GM06990 (cell line): ENCODE measurements at regions not wholly inside any gene's neighbourhood (a gene's known extent, or its start where the extent isn't known, plus 50 kb on each side); places are given as distances from the start of the nearest gene placed in this dataset.

Experiments used
- DNase-seq: peaks from one replicate; pipeline ENCODE4 v3.0.0-alpha.2; 2011; ENCODE audit not compliant: insufficient read length; ENCODE audit errors: extremely low read depth
- H3K27me3 ChIP-seq: replicated peaks from 2 replicates; pipeline ENCODE4 v1.6.0; 2011; ENCODE audit warnings: low read length; ENCODE audit not compliant: control insufficient read depth, insufficient read depth
- H3K36me3 ChIP-seq: 2 replicates; pipeline ENCODE4 v1.5.1; 2011; ENCODE audit warnings: low read length; ENCODE audit not compliant: control insufficient read depth, insufficient read depth
- H3K4me3 ChIP-seq: replicated peaks from 2 replicates; pipeline ENCODE4 v1.5.1; 2011; ENCODE audit warnings: low read depth, mild to moderate bottlenecking, control low read depth, low read length
- TF ChIP-seq, protein P1 (sequence below): IDR thresholded peaks from 2 replicates; pipeline ENCODE4 v1.5.1; 2011; ENCODE audit warnings: low read length, control low read depth, mild to moderate bottlenecking, inconsistent platforms; ENCODE audit not compliant: insufficient read depth, poor library complexity, severe bottlenecking

DNA sequence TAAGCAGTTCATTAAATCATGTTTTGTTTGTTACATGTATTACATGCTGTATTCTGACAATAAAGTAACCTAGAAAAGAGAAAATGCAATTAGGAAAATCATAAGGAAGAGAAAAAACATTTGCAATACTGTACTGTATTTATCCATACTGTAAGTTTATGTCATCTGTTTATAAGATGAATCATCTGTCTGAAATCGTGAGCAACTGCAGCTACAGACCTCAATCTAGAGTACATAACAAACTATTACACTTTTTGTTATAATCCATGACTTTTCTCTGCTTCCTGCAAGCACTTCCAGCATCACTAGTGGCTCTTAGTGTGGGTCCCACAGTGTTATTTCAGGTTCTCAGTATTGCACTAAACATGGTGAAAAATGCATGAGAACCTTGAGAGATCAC lies 144.4 kb upstream of the NR4A3 start:
- TF ChIP-seq, protein P1, sequence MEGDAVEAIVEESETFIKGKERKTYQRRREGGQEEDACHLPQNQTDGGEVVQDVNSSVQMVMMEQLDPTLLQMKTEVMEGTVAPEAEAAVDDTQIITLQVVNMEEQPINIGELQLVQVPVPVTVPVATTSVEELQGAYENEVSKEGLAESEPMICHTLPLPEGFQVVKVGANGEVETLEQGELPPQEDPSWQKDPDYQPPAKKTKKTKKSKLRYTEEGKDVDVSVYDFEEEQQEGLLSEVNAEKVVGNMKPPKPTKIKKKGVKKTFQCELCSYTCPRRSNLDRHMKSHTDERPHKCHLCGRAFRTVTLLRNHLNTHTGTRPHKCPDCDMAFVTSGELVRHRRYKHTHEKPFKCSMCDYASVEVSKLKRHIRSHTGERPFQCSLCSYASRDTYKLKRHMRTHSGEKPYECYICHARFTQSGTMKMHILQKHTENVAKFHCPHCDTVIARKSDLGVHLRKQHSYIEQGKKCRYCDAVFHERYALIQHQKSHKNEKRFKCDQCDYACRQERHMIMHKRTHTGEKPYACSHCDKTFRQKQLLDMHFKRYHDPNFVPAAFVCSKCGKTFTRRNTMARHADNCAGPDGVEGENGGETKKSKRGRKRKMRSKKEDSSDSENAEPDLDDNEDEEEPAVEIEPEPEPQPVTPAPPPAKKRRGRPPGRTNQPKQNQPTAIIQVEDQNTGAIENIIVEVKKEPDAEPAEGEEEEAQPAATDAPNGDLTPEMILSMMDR, result no peak
- H3K4me3 ChIP-seq, result no peak overlapping the region
- no peak for DNase-seq
- H3K27me3 ChIP-seq, result no peaks in the 10 kb centered on the region
- H3K36me3 ChIP-seq, result no peaks in the 10 kb centered on the region

DNA sequence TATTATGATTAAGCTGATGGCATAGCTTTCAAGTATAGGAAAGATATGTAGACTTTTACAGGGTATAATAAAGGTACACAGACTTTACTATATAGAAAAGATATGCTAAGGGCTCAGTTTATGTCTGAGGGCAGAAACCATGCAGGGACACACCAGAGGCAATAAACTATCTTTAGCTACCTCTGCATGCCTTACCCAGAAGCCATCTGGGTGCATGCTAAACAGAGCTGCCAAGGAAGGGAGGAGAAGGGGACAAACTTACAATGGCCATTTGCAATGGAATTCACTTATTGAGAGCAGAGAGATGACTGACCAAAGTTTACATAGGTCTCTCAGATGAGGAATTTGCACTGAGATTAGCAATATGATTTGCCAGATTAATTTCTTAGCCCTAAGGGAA lies 143.1 kb upstream of the NR4A3 start:
- Histone ChIP-seq H3K36me3 (no peaks in the 10 kb centered on the region), H3K27me3 (no peaks in the 10 kb centered on the region), H3K4me3 (no peak overlapping the region)
- no peak for DNase-seq
- TF ChIP-seq, protein P1, result no peak

DNA sequence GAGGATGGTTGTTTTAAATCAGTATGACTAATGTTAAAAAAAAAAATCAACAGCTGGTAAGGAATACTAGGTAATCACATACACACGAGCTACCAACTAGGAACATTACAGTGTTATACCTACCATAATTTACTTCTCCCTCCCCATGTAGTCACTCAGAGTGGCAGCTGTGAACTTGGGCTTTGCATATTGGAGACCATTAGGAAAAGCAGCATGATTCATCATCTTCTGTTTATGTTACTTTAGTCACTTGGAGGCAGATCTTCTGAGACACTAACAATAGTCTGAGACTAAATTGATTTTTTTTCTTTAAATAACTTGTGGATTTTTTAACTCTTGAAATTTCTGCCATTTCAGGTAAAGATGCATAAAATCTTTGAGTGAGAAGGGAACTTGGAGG lies 141.5 kb upstream of the NR4A3 start:
- no peak overlapping the region for H3K4me3 ChIP-seq
- no peak for DNase-seq
- TF ChIP-seq, protein P1, result no peak
- no peaks in the 10 kb centered on the region for H3K27me3 ChIP-seq
- H3K36me3 ChIP-seq, result no peaks in the 10 kb centered on the region

DNA sequence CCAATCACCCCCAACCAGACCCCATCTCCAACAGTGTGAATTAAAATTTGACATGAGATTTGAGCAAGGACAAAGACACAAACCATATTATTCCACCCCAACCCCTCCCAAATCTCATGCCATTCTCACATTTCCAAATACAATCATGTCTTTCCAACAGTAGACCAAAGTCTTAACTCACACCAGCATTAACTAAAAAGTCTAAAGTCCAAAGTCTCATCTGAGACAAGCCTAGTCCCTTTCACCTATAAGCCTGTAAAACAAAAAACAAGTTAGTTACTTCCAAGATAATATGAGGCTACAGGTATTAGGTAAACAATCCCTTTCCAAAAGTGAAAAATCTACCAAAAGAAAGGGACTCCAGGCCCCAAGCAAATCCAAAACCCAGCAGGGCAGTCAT lies 140.6 kb upstream of the NR4A3 start:
- TF ChIP-seq, protein P1, result no peak
- no peak overlapping the region for H3K4me3 ChIP-seq
- DNase-seq, result no peak
- no peaks in the 10 kb centered on the region for H3K27me3 ChIP-seq
- H3K36me3 ChIP-seq, result no peaks in the 10 kb centered on the region

DNA sequence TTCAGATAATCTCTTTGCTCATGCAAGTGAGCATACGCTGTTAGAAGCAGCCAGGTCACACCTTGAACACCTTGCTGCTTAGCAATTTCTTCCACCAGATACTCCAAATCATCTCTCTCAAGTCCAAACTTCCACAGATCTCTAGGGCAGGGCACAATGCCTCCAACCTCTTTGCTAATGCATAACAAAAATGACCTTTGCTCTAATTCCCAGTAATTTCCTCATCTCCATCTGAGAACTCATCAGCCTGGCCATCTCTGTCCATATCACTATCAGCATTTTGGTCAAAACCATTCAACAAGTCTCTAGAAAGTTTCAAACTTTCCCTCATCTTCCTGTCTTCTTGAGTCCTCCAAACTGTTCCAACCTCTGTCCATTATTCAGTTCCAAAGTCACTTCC lies 139.3 kb upstream of the NR4A3 start:
- Histone ChIP-seq H3K27me3 (no peaks in the 10 kb centered on the region), H3K36me3 (no peaks in the 10 kb centered on the region), H3K4me3 (no peak overlapping the region)
- TF ChIP-seq, protein P1, result no peak
- DNase-seq, result no peak

DNA sequence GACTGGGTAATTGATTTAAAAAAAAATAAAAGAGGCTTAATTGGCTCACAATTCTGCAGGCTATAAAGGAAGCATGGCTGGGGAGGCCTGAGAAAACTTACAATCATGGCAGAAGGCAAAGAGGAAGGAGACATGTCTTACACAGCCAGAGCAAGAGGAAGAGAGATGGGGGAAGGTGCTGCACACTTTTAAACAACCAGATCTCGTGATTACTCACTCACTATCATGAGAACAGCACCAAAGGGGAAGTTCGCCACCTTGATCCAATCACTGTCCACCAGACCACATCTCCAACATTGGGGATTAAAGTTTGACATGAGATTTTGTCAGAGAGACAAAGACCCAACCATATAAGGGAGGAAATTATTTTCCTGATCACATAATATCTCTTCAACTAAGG lies 138.8 kb upstream of the NR4A3 start:
- Histone ChIP-seq H3K36me3 (no peaks in the 10 kb centered on the region), H3K4me3 (no peak overlapping the region), H3K27me3 (no peaks in the 10 kb centered on the region)
- no peak for DNase-seq
- TF ChIP-seq, protein P1, result no peak
